CD14-positive monocyte (primary cell): ENCODE measurements at regions not wholly inside any gene's neighbourhood (a gene's known extent, or its start where the extent isn't known, plus 50 kb on each side); places are given as distances from the start of the nearest gene placed in this dataset.

Experiments
- DNase-seq, 3 donors: peaks; one replicate each; pipeline ENCODE4 v3.0.0-alpha.2; 2011 to 2022
- H2AFZ ChIP-seq: 2 replicates; pipeline ENCODE4 v1.6.0; 2012; ENCODE audit warnings: mild to moderate bottlenecking, low read depth, low read length, inconsistent platforms; ENCODE audit not compliant: insufficient read depth, poor library complexity, severe bottlenecking
- H3K27ac ChIP-seq, 2 donors: 1 replicate in 1 of 2; 2 replicates in 1 of 2; pipeline ENCODE4 v1.5.1; 2012 to 2013; ENCODE audit warnings: low read length in 2 of 2, control low read depth in 1 of 2, inconsistent platforms in 1 of 2, low read depth in 1 of 2, mild to moderate bottlenecking in 1 of 2
- H3K27me3 ChIP-seq, 2 donors: one replicate each; pipeline versions ENCODE4 v1.6.0 to v1.6.1; 2011 to 2013; ENCODE audit warnings: low read length in 2 of 2; ENCODE audit not compliant: control insufficient read depth in 2 of 2, insufficient read depth in 2 of 2
- H3K36me3 ChIP-seq, 2 donors: replicated peaks in 1 of 2; 1 replicate in 1 of 2; 2 replicates in 1 of 2; pipeline versions ENCODE4 v1.5.1 to v1.6.1; 2012 to 2013; ENCODE audit warnings: low read length in 2 of 2, control low read depth in 1 of 2, inconsistent platforms in 1 of 2, mild to moderate bottlenecking in 1 of 2; ENCODE audit not compliant: insufficient read depth in 2 of 2, control insufficient read depth in 1 of 2
- H3K4me1 ChIP-seq, 2 donors: 1 replicate in 1 of 2; 2 replicates in 1 of 2; pipeline versions ENCODE4 v1.5.1 to v1.6.1; 2012 to 2013; ENCODE audit warnings: low read length in 2 of 2, control low read depth in 1 of 2, inconsistent platforms in 1 of 2, mild to moderate bottlenecking in 1 of 2, moderate library complexity in 1 of 2; ENCODE audit not compliant: insufficient read depth in 2 of 2, control insufficient read depth in 1 of 2
- H3K4me2 ChIP-seq: replicated peaks from 2 replicates; pipeline ENCODE3; 2012; ENCODE audit warnings: low read length, moderate library complexity, mild to moderate bottlenecking; ENCODE audit not compliant: poor library complexity, severe bottlenecking; ENCODE audit errors: extremely low read depth
- H3K4me3 ChIP-seq, 3 experiments: fragments of 200-600 bp in 1 of 3; sonication (generic) in 1 of 3; replicated peaks in 1 of 3; 1 replicate in 2 of 3; 2 replicates in 1 of 3; pipeline ENCODE4 v1.5.1; 2011 to 2013; ENCODE audit warnings: low read length in 3 of 3, mild to moderate bottlenecking in 3 of 3, control low read depth in 2 of 3, low read depth in 2 of 3, inconsistent platforms in 1 of 3, moderate library complexity in 1 of 3
- H3K79me2 ChIP-seq: 2 replicates; pipeline ENCODE4 v1.6.0; 2012; ENCODE audit warnings: mild to moderate bottlenecking, control low read depth, inconsistent platforms, low read length, moderate library complexity; ENCODE audit not compliant: insufficient read depth
- H3K9ac ChIP-seq: 2 replicates; pipeline ENCODE4 v1.6.0; 2017; ENCODE audit warnings: low read length, mild to moderate bottlenecking; ENCODE audit not compliant: insufficient read depth, poor library complexity, severe bottlenecking
- H3K9me3 ChIP-seq, 2 donors: replicated peaks in 1 of 2; 1 replicate in 1 of 2; 2 replicates in 1 of 2; pipeline versions ENCODE4 v1.5.1 to v1.6.1; 2012 to 2013; ENCODE audit warnings: low read length in 2 of 2, control low read depth in 1 of 2; ENCODE audit not compliant: control insufficient read depth in 1 of 2, insufficient read depth in 1 of 2
- H4K20me1 ChIP-seq: 2 replicates; pipeline ENCODE4 v1.6.0; 2012; ENCODE audit warnings: mild to moderate bottlenecking, low read length, control low read depth, moderate library complexity; ENCODE audit not compliant: insufficient read depth
- H3K27ac Mint-ChIP-seq, 7 donors: one replicate each; pipeline ENCODE4 v1.8.0; 2020; ENCODE audit warnings: mild to moderate bottlenecking in 7 of 7, mixed read lengths in 7 of 7, moderate library complexity in 6 of 7, inconsistent platforms in 2 of 7
- H3K27me3 Mint-ChIP-seq, 3 donors: one replicate each; pipeline ENCODE4 v1.8.0; 2021 to 2022; ENCODE audit warnings: low read depth in 3 of 3, mild to moderate bottlenecking in 3 of 3, mixed read lengths in 3 of 3, moderate library complexity in 3 of 3, inconsistent platforms in 1 of 3
- H3K36me3 Mint-ChIP-seq, 2 donors: one replicate each; pipeline ENCODE4 v1.8.0; 2020; ENCODE audit warnings: mixed read lengths in 2 of 2, inconsistent platforms in 1 of 2, mild to moderate bottlenecking in 1 of 2
- H3K4me1 Mint-ChIP-seq: one replicate; pipeline ENCODE4 v1.8.0; 2020; ENCODE audit warnings: mild to moderate bottlenecking, mixed read lengths
- H3K4me3 Mint-ChIP-seq, 2 donors: one replicate each; pipeline ENCODE4 v1.8.0; 2020; ENCODE audit warnings: mild to moderate bottlenecking in 2 of 2, mixed read lengths in 2 of 2, moderate library complexity in 1 of 2
- H3K9me3 Mint-ChIP-seq, 7 donors: one replicate each; pipeline ENCODE4 v1.8.0; 2020 to 2022; ENCODE audit warnings: mixed read lengths in 7 of 7, mild to moderate bottlenecking in 6 of 7, moderate library complexity in 6 of 7, inconsistent platforms in 2 of 7
- CTCF ChIP-seq: fragments of 200-600 bp; IDR thresholded peaks from one replicate; pipeline ENCODE4 v1.8.0; 2022; ENCODE audit warnings: antibody characterized with exemption, mild to moderate bottlenecking
- WGBS: methylation state at CpG from one replicate; pipeline ENCODE4 v1.1.5; 2013; ENCODE audit warnings: missing lambda C conversion rate; ENCODE audit not compliant: insufficient coverage; 5-methylcytosine and 5-hydroxymethylcytosine counted together
- intact Hi-C, 2 donors: fragments of 100-400 bp; cut with micrococcal nuclease; formaldehyde crosslinking; loops; one replicate each; pipeline versions ENCODE4 v1.15.0 to v1.15.1; 2023

GRCh38 chr12:13345722-13346121 is 149.2 kb downstream of the EMP1 start:
- TF ChIP-seq CTCF = no peak
- H2AFZ ChIP-seq = no peak overlapping the region
- Mint-ChIP-seq H3K27ac (no peak overlapping the region), H3K9me3 (peaks cover 0 to 1% (median 0%) of the 10 kb centered on the region in 7 donors), H3K4me3 (no peak overlapping the region), H3K27me3 (peaks cover 4 to 5% (median 4%) of the 10 kb centered on the region in 3 donors), H3K36me3 (no peaks in the 10 kb centered on the region), H3K4me1 (no peaks in the 10 kb centered on the region)
- H3K9ac ChIP-seq = no peak overlapping the region
- H3K36me3 ChIP-seq = no peaks in the 10 kb centered on the region
- no peak overlapping the region for H3K4me2 ChIP-seq
- no peaks in the 10 kb centered on the region for H4K20me1 ChIP-seq
- H3K79me2 ChIP-seq = no peaks in the 10 kb centered on the region
- H3K4me1 ChIP-seq = no peaks in the 10 kb centered on the region
- H3K9me3 ChIP-seq = no peaks in the 10 kb centered on the region
- H3K27me3 ChIP-seq = peaks cover 0 to 2% of the 10 kb centered on the region in 2 donors
- H3K4me3 ChIP-seq = no peak overlapping the region
- intact Hi-C loops = no loop called here
- no peak overlapping the region for H3K27ac ChIP-seq
- DNase-seq = no peak

GRCh38 chr12:13343375-13343774 is 146.8 kb downstream of the EMP1 start:
- H3K9ac ChIP-seq = no peak overlapping the region
- 96% methylated on average over 2 of the region's 2 CpGs for WGBS
- H3K27me3 Mint-ChIP-seq = peaks cover 1 to 6% (median 3%) of the 10 kb centered on the region in 3 donors
- H3K4me1 ChIP-seq = no peaks in the 10 kb centered on the region
- no peak for TF ChIP-seq CTCF
- intact Hi-C loops = no loop called here
- H3K4me3 ChIP-seq = no peak overlapping the region
- no peak overlapping the region for H3K27ac Mint-ChIP-seq
- no peaks in the 10 kb centered on the region for H3K4me1 Mint-ChIP-seq
- H3K4me3 Mint-ChIP-seq = no peak overlapping the region
- DNase-seq = no peak
- no peaks in the 10 kb centered on the region for H3K36me3 ChIP-seq
- no peaks in the 10 kb centered on the region for H3K36me3 Mint-ChIP-seq
- H3K9me3 ChIP-seq = no peaks in the 10 kb centered on the region
- peaks cover 0 to 2% of the 10 kb centered on the region in 2 donors for H3K27me3 ChIP-seq
- H2AFZ ChIP-seq = no peak overlapping the region
- H3K79me2 ChIP-seq = no peaks in the 10 kb centered on the region
- peaks cover 0 to 4% (median 0%) of the 10 kb centered on the region in 7 donors for H3K9me3 Mint-ChIP-seq
- no peak overlapping the region for H3K4me2 ChIP-seq
- H4K20me1 ChIP-seq = no peaks in the 10 kb centered on the region
- H3K27ac ChIP-seq = no peak overlapping the region
